HEK293 (cell line): ENCODE measurements at regions not wholly inside any gene's neighbourhood (a gene's known extent, or its start where the extent isn't known, plus 50 kb on each side); places are given as distances from the start of the nearest gene placed in this dataset.

ENCODE experiments used
- CTCF ChIA-PET: fragments of 350-600 bp; formaldehyde crosslinking; extraction: SDS; loops from one replicate; lab custom pipeline; 2021; ENCODE audit warnings: antibody characterized with exemption; lab: Yijun Ruan, JAX
- POLR2A ChIA-PET: fragments of 300-600 bp; formaldehyde crosslinking; extraction: SDS; loops from one replicate; lab custom pipeline; 2020; ENCODE audit warnings: antibody characterized with exemption, inconsistent platforms; lab: Yijun Ruan, JAX
- H3K27ac ChIP-seq: fragments of 200-500 bp; sonication (Bioruptor generic); 2 replicates; pipeline ENCODE4 v1.5.1; 2014; ENCODE audit warnings: low read depth, low read length, control low read depth, inconsistent platforms; ENCODE audit errors: extremely low read depth
- H3K36me3 ChIP-seq, 2 experiments: fragments of 200-500 bp in 1 of 2; sonication (Bioruptor generic) in 1 of 2; 1 replicate in 1 of 2; 2 replicates in 1 of 2; pipeline ENCODE4 v1.5.1; 2014 to 2017; ENCODE audit warnings: inconsistent platforms in 2 of 2, low read length in 2 of 2; ENCODE audit not compliant: control insufficient read depth in 2 of 2, insufficient read depth in 1 of 2
- H3K4me1 ChIP-seq: fragments of 200-500 bp; sonication (Bioruptor generic); 2 replicates; pipeline ENCODE4 v1.5.1; 2014; ENCODE audit warnings: mild to moderate bottlenecking, low read length, inconsistent platforms; ENCODE audit not compliant: control insufficient read depth, insufficient read depth
- H3K4me3 ChIP-seq: 2 replicates; pipeline ENCODE4 v1.5.1; 2011; ENCODE audit warnings: low read depth, mild to moderate bottlenecking, control low read depth, low read length, moderate library complexity
- H3K9me3 ChIP-seq: fragments of 200-500 bp; sonication (Bioruptor generic); 2 replicates; pipeline ENCODE4 v1.5.1; 2014; ENCODE audit warnings: low read depth, low read length, inconsistent platforms; ENCODE audit not compliant: control insufficient read depth, insufficient read depth
- EGR2 ChIP-seq: fragments of 450-650 bp; formaldehyde crosslinking; IDR thresholded peaks from 2 replicates; pipeline ENCODE4 v1.5.1; 2016; ENCODE audit warnings: low read depth, missing biosample characterization, missing genetic modification characterization
- GLIS1 ChIP-seq: fragments of 450-650 bp; formaldehyde crosslinking; IDR thresholded peaks from 2 replicates; pipeline ENCODE4 v1.5.1; 2016; ENCODE audit warnings: missing biosample characterization, missing genetic modification characterization
- KLF1 ChIP-seq: fragments of 450-650 bp; formaldehyde crosslinking; IDR thresholded peaks from 2 replicates; pipeline ENCODE4 v1.5.1; 2016; ENCODE audit warnings: missing biosample characterization, missing genetic modification characterization
- KLF17 ChIP-seq: fragments of 450-650 bp; formaldehyde crosslinking; IDR thresholded peaks from 2 replicates; pipeline ENCODE4 v1.5.1; 2016; ENCODE audit warnings: missing biosample characterization, missing genetic modification characterization
- PRDM1 ChIP-seq: fragments of 450-650 bp; formaldehyde crosslinking; IDR thresholded peaks from 2 replicates; pipeline ENCODE4; 2016; ENCODE audit warnings: missing biosample characterization, missing genetic modification characterization
- SP2 ChIP-seq: fragments of 450-650 bp; formaldehyde crosslinking; IDR thresholded peaks from 2 replicates; pipeline ENCODE4 v1.5.1; 2016; ENCODE audit warnings: missing biosample characterization, missing genetic modification characterization
- TRIM28 ChIP-seq: IDR thresholded peaks from 2 replicates; pipeline ENCODE4 v1.6.1; 2011; ENCODE audit warnings: low read length, control low read depth, borderline replicate concordance
- WT1 ChIP-seq: fragments of 450-650 bp; formaldehyde crosslinking; IDR thresholded peaks from 2 replicates; pipeline ENCODE4 v1.5.1; 2016; ENCODE audit warnings: missing biosample characterization, missing genetic modification characterization
- YY1 ChIP-seq: fragments of 450-650 bp; formaldehyde crosslinking; IDR thresholded peaks from 2 replicates; pipeline ENCODE4 v1.5.1; 2018; ENCODE audit warnings: missing biosample characterization, missing genetic modification characterization
- ZBTB44 ChIP-seq: fragments of 450-650 bp; IDR thresholded peaks from 2 replicates; pipeline ENCODE4 v1.5.1; 2018; ENCODE audit warnings: missing biosample characterization, mild to moderate bottlenecking, missing genetic modification characterization
- ZBTB49 ChIP-seq: fragments of 450-650 bp; formaldehyde crosslinking; IDR thresholded peaks from 2 replicates; pipeline ENCODE4 v1.5.1; 2016; ENCODE audit warnings: missing biosample characterization, missing genetic modification characterization, low read depth
- ZBTB7A ChIP-seq: fragments of 450-650 bp; formaldehyde crosslinking; IDR thresholded peaks from 2 replicates; pipeline ENCODE4 v1.5.1; 2016; ENCODE audit warnings: low read depth, missing biosample characterization, missing genetic modification characterization
- ZNF10 ChIP-seq: fragments of 450-650 bp; formaldehyde crosslinking; IDR thresholded peaks from 2 replicates; pipeline ENCODE4 v1.5.1; 2017; ENCODE audit warnings: missing biosample characterization, missing genetic modification characterization
- ZNF121 ChIP-seq: fragments of 450-650 bp; formaldehyde crosslinking; IDR thresholded peaks from 2 replicates; pipeline ENCODE4 v1.5.1; 2016; ENCODE audit warnings: missing biosample characterization, missing genetic modification characterization
- ZNF140 ChIP-seq: fragments of 450-650 bp; formaldehyde crosslinking; IDR thresholded peaks from 2 replicates; pipeline ENCODE4 v1.5.1; 2016; ENCODE audit warnings: missing biosample characterization, missing genetic modification characterization
- ZNF248 ChIP-seq: fragments of 450-650 bp; formaldehyde crosslinking; IDR thresholded peaks from 2 replicates; pipeline ENCODE4 v1.5.1; 2017; ENCODE audit warnings: missing biosample characterization, missing genetic modification characterization
- ZNF280D ChIP-seq: fragments of 450-650 bp; formaldehyde crosslinking; IDR thresholded peaks from 2 replicates; pipeline ENCODE4 v1.5.1; 2016; ENCODE audit warnings: missing biosample characterization, missing genetic modification characterization
- ZNF362 ChIP-seq: fragments of 450-650 bp; formaldehyde crosslinking; IDR thresholded peaks from 2 replicates; pipeline ENCODE4 v1.5.1; 2016; ENCODE audit warnings: missing biosample characterization, missing genetic modification characterization
- ZNF510 ChIP-seq: fragments of 450-650 bp; formaldehyde crosslinking; IDR thresholded peaks from 2 replicates; pipeline ENCODE4 v1.5.1; 2018; ENCODE audit warnings: mild to moderate bottlenecking, missing genetic modification characterization, missing biosample characterization; ENCODE audit not compliant: insufficient replicate concordance
- ZNF530 ChIP-seq: fragments of 450-650 bp; formaldehyde crosslinking; IDR thresholded peaks from 2 replicates; pipeline ENCODE4 v1.5.1; 2016; ENCODE audit warnings: low read depth, missing biosample characterization, missing genetic modification characterization
- ZNF571 ChIP-seq: fragments of 450-650 bp; formaldehyde crosslinking; IDR thresholded peaks from 2 replicates; pipeline ENCODE4 v1.5.0; 2017; ENCODE audit warnings: missing biosample characterization, missing genetic modification characterization
- ZNF664 ChIP-seq: fragments of 450-650 bp; formaldehyde crosslinking; IDR thresholded peaks from 2 replicates; pipeline ENCODE4 v1.5.1; 2016; ENCODE audit warnings: missing biosample characterization, missing genetic modification characterization
- ZNF677 ChIP-seq: fragments of 450-650 bp; IDR thresholded peaks from 2 replicates; pipeline ENCODE4 v1.5.0; 2018; ENCODE audit warnings: missing biosample characterization, mild to moderate bottlenecking, missing genetic modification characterization, moderate library complexity
- ZSCAN23 ChIP-seq: fragments of 450-650 bp; formaldehyde crosslinking; IDR thresholded peaks from 2 replicates; pipeline ENCODE4 v1.5.1; 2016; ENCODE audit warnings: missing biosample characterization, missing genetic modification characterization
- ZSCAN30 ChIP-seq: fragments of 450-650 bp; IDR thresholded peaks from 2 replicates; pipeline ENCODE4 v1.5.1; 2018; ENCODE audit warnings: missing biosample characterization, mild to moderate bottlenecking, missing genetic modification characterization, moderate library complexity
- ZSCAN5A ChIP-seq: fragments of 450-650 bp; formaldehyde crosslinking; IDR thresholded peaks from 2 replicates; pipeline ENCODE4 v1.5.1; 2016; ENCODE audit warnings: missing biosample characterization, missing genetic modification characterization

- Histone ChIP-seq H3K27ac (no peak overlapping the region), H3K36me3 (no peaks in the 10 kb centered on the region; a peak in 1 of 3 replicates), H3K4me3 (no peak overlapping the region), H3K9me3 (no peaks in the 10 kb centered on the region), H3K4me1 (no peaks in the 10 kb centered on the region)
- ChIA-PET CTCF (interaction anchor here (1.5 kb wide), 1 partner anchor 125 kb away, joined by 3 read pairs; no protein-coding TSS in a partner anchor), POLR2A (interaction anchor here (0.6 kb wide), 1 partner anchor 109 kb away, joined by 3 read pairs; no protein-coding TSS in a partner anchor)
- TF ChIP-seq WT1 (tag by site-specific recombination) (no peak), ZNF362 (tag by site-specific recombination) (no peak), ZNF121 (no peak), ZSCAN23 (no peak), ZNF280D (tag by site-specific recombination) (no peak), ZSCAN5A (tag by site-specific recombination) (no peak), KLF17 (no peak), ZNF10 (tag by site-specific recombination) (no peak), ZSCAN30 (no peak), ZNF530 (no peak)
Observed at GRCh38 chr21:31455506-31455905, 111.4 kb upstream of the TIAM1 start.

GRCh38 chr21:31450980-31451379, 106.9 kb upstream of the TIAM1 start:
- POLR2A ChIA-PET, result interaction anchor here (0.6 kb wide), 1 partner anchor 828 kb away, joined by 4 read pairs; the partner anchor contains the start of gene MIS18A
- H3K36me3 ChIP-seq, result no peaks in the 10 kb centered on the region; a peak in 1 of 3 replicates
- H3K4me1 ChIP-seq, result no peaks in the 10 kb centered on the region
- no peak overlapping the region for H3K4me3 ChIP-seq
- TF ChIP-seq GLIS1 (tag by site-specific recombination) (no peak), ZBTB7A (tag by site-specific recombination) (no peak), TRIM28 (no peak), ZNF510 (tag by site-specific recombination) (no peak), ZBTB49 (tag by site-specific recombination) (no peak), ZNF140 (tag by site-specific recombination) (no peak), ZNF248 (tag by site-specific recombination) (no peak), ZNF571 (tag by site-specific recombination) (no peak), YY1 (no peak), EGR2 (no peak), ZNF121 (no peak), ZNF677 (no peak), SP2 (tag by site-specific recombination) (no peak), ZBTB44 (tag by site-specific recombination) (no peak), KLF1 (tag by site-specific recombination) (no peak), PRDM1 (tag by site-specific recombination) (no peak), ZNF664 (tag by site-specific recombination) (no peak)
- H3K27ac ChIP-seq, result no peak overlapping the region
- no peaks in the 10 kb centered on the region for H3K9me3 ChIP-seq
- CTCF ChIA-PET, result interaction anchor here (0.6 kb wide), 1 partner anchor 341 kb away, joined by 3 read pairs; no protein-coding TSS in a partner anchor
